Sigmoid colon (tissue), 4 donors: ENCODE measurements at regions not wholly inside any gene's neighbourhood (a gene's known extent, or its start where the extent isn't known, plus 50 kb on each side); places are given as distances from the start of the nearest gene placed in this dataset.

Experiments
- CTCF ChIP-seq, 4 experiments: fragments of 450-650 bp in 3 of 4; fragments of 200-600 bp in 1 of 4; IDR thresholded peaks; one replicate each; pipeline ENCODE4 v1.5.1; 2016 to 2019; ENCODE audit warnings: antibody characterized with exemption in 4 of 4, mild to moderate bottlenecking in 3 of 4, moderate library complexity in 2 of 4
- POLR2AphosphoS5 ChIP-seq, 4 donors: sonication (generic); formaldehyde crosslinking; IDR thresholded peaks; one replicate each; pipeline ENCODE4 v1.6.1; 2017; ENCODE audit warnings: antibody characterized with exemption in 4 of 4

- TF ChIP-seq CTCF (IDR thresholded peaks at IDR 0.05) (no peak), POLR2AphosphoS5 (IDR thresholded peaks at IDR 0.05) (no peak)
Measured at GRCh38 chr15:31934821-31935220, 95.5 kb upstream of the CHRNA7 start.
